NOMO-1 treated with DMSO at 0.1 percent for 48 hours (cell line): ENCODE measurements at regions not wholly inside any gene's neighbourhood (a gene's known extent, or its start where the extent isn't known, plus 50 kb on each side); places are given as distances from the start of the nearest gene placed in this dataset.
A peak's percentile ranks its signal among the peaks of the same experiment; 100 is the strongest.
"Not testable (repeated sequence)": the region's sequence is repeated elsewhere in the genome, so short reads cannot be mapped to it uniquely, and the experiment has no call there.

Experiments used
- DNase-seq: peaks from one replicate; lab custom pipeline; 2025; ENCODE audit not compliant: unreplicated experiment; lab: John Stamatoyannopoulos, UW

DNA sequence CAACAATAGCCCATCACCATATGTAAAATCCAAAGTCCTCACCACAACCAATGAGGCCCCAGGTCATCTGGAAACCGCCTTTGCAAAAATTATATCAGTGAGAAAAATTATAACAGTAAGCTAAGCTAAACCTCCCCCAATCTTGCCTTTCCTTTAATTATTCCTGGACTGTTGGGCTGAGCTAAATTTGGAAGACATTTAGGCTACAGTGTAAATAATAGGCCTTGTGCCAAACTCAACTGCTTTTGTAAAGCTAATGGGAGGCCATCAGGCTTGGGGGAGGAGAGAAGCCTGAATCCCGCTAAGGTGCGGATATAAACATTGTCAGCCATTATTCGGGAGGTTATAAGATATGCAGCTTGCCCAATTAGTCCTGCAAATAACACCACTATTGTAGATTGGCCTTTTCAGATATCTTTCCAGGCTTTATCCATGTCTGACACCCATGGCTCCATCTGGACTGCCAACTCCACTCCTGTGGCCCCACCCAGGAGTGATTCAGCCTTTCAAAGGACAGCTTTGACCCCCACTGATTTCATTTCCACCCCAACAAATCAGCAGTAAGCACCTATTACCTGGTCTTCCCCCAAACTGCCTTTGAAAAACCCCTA is 53.0 kb upstream of the CA12 start:
- DNase-seq, result no peak

- DNase-seq, result no peak
Observed at GRCh38 chr15:63435204-63435820, 53.7 kb upstream of the CA12 start.

DNA sequence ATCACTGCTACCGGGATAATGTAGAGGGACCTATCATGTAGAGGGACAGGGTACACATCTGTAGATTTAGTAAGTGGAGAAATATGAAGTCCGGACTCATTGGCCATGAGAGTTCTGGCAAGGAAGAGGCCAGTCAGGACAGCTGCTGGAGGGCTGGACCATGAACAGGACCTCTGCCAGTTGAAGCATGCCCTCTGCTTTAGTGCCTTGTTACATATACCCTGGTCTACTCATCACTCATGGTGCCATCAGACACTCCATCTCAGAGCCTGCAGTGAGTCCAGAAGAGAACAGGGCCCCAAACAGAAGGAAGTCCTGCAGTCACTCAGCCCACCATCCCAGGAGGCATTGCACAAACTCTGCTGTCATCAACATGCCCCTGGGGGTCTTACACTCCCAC is 54.7 kb upstream of the CA12 start:
- DNase-seq, result no peak

- DNase-seq, result no peak
Observed at GRCh38 chr15:63436872-63437375, 55.3 kb upstream of the CA12 start.

DNA sequence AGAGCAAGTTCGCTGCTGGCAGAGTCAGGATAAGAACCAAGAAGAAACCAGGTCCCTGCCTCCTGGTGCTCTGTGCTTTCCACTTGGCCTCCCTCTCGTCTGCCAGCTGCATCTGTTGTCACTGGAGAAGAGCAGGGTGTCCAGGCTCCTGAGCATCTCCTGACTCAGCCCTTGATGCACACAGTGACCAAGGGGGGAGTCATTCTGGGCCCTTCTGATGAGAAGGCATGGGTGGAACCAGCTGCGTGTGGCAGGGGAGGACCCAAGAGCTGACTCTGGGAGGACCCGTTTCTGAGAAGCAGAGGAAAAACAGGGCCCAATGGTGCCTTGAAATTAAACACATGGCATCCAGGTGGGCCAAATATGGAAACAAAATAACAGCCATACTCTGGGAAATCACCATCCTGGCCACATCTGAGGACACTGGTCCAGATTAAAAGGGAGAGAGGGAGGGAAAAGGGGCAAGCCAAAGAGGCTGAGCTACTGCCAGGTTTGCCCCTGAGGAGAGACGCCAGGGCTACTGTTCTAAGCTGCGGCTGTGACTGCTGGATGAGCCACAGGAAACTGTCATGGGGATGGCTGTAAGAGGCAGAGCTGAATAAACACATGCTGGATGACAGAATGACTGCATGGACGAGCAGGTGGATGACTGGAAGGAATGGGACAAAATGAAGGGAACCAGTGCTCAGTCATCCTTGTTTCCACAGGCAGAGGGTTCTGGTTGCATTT is 58.1 kb upstream of the CA12 start:
- DNase-seq, result no peak

GRCh38 chr15:63440265-63440648 is 58.6 kb upstream of the CA12 start:
- DNase-seq, result no peak

- no peak for DNase-seq
Observed at GRCh38 chr15:63440756-63441155, 59.1 kb upstream of the CA12 start.

DNA sequence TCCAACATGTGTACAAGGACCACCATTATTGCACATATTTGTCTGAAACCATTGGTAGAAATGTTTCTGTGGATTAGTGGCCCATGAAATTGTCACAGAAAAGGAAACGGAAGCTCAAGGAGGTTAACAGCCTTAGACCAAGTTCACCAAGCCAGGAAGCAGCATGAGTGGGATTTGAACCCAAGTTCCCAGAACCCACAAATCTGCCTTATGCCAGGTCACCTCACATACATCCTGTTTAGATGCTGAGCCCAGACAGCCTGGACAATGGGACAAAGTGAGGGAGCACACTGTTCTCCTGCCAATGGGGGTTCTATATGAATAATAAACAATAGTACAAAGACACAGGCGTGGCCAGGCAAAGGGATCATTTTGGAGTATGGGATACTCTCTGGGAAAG is 59.6 kb upstream of the CA12 start:
- DNase-seq, result no peak

GRCh38 chr15:63442080-63442479 is 60.4 kb upstream of the CA12 start:
- DNase-seq, result no peak

- DNase-seq, result no peak
Observed at GRCh38 chr15:63444611-63445010, 59.8 kb upstream of the USP3 start.

DNA sequence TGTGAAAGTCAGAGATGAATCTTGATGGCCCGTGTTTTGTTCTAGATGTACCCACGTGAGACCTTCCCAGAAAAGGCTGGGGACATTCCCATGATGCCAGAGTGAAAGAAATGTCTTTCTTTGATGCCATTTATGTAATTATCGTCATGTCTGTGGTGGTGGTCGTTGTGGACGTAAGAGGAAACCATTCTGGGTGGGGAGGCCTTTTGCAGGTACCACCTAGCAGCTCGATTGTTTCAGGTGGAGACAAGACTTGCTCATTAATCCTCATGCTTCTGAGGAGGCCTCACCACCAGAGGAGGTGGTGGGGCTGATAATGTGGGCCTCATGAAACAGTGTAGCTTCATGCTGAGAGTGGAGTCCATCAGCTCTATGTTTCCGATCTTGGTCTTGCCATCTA is 58.1 kb upstream of the USP3 start:
- DNase-seq, result no peak

GRCh38 chr15:63447017-63447676 is 57.2 kb upstream of the USP3 start:
- peak; percentile 7 for DNase-seq

GRCh38 chr15:63448266-63448665 is 56.1 kb upstream of the USP3 start:
- peak; percentile 87 for DNase-seq

DNA sequence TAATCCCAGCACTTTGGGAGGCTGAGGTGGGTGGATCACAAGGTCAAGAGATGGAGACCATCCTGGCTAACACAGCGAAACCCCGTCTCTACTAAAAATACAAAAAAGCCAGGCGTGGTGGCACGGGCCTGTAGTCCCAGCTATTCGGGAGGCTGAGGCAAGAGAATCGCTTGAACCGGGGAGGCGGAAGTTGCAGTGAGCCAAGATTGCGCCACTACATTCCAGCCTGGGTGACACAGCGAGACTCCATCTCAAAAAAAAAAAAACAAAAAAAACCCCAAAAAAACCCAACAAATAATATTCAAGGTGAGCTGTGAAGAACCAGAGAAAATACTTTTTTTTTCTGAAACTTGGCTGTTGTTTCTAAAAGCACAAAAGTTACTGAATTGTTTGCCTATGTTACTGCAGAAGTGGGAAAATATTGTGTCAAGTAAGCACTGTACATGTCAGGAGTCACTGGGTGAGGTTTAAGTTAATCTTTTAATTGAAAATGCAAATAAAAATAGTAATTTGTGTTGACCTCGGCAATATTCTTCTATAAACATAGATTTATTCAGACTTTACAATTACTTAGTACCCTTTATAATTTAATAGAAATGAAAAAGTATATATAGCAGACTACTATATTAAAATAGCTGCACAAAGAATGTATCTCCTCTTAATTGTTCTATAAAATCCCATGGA is 55.4 kb upstream of the USP3 start:
- not testable (repeated sequence) for DNase-seq

- no peak for DNase-seq
Observed at GRCh38 chr15:63449731-63450130, 54.7 kb upstream of the USP3 start.

GRCh38 chr15:63450884-63451225 is 53.5 kb upstream of the USP3 start:
- no peak for DNase-seq

GRCh38 chr15:63451671-63452315 is 52.6 kb upstream of the USP3 start:
- no peak for DNase-seq

DNA sequence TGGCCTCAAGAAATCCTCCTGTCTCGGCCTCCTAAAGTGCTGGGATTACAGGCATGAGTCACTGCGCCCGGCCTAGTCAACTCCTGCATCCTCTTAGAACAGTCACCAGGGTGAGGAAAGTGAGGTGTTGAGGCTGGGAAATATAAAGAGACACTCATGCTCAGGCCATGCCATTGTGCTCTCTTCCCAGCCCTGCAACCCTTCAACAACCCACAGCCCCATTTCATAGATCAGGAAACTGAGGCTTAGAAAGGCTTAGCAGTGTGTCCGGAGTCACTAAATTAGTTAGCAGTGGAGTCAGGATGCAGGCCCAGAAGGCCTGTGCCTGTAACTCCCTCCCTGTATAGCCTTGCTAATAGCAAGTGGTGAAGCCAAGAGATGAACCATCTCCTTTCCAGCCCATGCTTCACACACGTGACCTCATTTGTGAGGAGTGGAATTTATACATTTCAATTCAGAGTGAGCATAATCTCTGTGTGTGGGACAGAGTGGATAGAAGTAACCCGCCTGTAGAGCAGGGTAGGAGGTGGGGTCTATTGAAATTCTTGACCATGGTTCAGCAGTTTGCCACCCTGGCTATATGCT is 51.7 kb upstream of the USP3 start:
- no peak for DNase-seq

GRCh38 chr15:63453186-63453905 is 51.0 kb upstream of the USP3 start:
- DNase-seq, result no peak
